ENCODE measurements at regions not wholly inside any gene's neighbourhood (a gene's known extent, or its start where the extent isn't known, plus 50 kb on each side); places are given as distances from the start of the nearest gene placed in this dataset.

GRCh38 chr14:53278602-53279506 lies 125.7 kb upstream of the DDHD1 start:
- TF ChIP-seq CTCF (IDR thresholded peaks at IDR 0.05; ENCODE audit: insufficient read depth, low read length, poor library complexity, severe bottlenecking) (no peak), EZH2phosphoT487 (conservative IDR thresholded peaks at IDR 0.05; ENCODE audit: low read length) (no peak)

All from SU-DHL-6 (cell line).